ENCODE measurements at regions not wholly inside any gene's neighbourhood (a gene's known extent, or its start where the extent isn't known, plus 50 kb on each side); places are given as distances from the start of the nearest gene placed in this dataset.

DNA sequence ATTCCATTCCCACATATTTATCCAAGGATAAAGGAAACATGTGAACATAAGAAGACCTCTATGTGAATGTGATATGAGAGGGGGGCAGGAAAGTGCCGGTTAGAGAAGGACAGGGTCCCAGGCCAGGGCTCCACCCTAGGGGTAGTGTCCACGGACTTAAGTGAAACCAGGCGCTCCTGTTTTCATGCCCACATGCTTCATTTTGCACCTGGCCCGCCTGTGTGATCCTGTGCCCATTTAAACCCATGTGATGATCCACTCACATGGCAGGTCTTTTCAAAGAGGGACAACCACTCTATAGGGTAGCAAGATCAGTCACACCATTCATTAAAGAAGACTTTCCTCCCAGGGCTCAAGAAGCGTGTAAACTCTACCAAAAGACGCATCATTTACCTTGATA lies 865.3 kb upstream of the GJE1 start:
- no peak for DNase-seq

DNA sequence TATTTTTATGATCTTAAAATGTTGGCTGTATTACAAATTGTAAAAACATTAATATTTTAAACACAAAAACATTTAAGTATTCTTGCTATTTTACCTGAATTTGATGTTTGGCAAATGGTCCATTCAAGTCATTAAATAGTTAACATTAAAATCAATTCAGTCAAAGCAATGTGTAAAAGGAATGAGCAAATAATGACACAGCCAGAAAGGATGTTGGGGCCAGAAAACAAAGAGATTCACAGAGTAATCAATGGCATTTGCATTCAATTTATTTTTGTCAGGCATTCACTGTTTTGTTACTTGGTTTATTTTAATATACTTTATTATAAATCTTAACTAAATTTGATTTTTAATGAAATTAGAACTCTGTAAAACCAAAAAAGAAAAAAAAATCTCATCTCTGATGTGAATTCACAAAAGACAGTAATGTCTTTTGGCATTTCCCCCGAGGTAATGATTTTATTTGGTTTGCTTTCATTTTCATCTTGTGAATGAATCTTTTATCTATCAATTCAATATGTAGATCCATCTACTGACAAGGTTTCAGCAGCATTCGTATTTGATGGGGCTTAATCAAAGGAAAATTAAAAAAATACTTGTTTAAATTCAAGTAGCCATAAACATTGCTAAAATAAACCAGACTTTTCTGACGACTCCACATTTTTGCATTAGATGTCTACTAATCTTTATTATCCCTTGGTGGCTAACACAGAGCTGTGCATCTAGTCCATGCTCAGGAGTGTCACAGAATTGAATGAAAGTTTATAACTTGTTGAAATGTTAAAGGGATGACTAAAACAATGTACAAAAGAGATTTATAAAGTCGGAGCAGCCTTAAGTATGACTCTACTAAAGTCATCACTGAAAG lies 866.7 kb upstream of the GJE1 start:
- DNase-seq, result no peak

DNA sequence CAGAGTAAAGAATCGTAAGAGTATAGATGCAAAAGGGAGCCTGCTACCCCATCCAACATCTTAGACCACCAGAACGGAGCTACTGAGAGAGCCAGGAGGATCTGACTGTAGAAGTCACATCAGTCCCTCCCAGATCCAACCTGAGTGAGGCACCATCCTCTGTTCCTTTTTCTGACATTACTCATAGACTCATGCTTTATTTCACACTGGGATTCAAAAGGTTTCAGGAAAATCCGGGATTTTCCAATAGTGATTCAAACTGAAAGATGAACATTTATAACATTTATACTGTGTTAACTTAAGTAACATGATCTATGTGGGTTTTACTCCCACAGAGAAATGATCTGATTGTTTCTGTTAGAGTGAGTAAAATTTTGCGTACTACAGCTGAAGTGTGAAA lies 868.6 kb upstream of the GJE1 start:
- no peak for DNase-seq

DNA sequence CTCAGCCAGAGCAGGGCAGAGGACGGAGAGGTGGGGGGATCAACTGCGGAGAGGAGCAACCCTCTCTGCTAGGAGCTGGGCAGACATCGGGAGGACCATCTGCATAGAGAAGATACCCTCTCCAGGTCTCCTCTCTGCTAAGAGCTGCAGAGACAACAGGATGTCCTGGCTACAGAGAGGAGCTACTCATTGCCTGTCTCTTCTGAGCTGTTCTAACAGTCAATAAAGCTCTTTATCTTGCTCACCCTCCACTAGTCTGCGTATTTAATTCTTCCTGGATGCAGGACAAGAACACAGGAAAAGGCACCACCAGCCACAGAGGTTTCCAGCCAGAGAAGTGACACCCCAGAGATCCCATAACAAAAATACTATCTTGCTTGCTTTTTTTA lies 871.1 kb upstream of the GJE1 start:
- DNase-seq, result no peak

DNA sequence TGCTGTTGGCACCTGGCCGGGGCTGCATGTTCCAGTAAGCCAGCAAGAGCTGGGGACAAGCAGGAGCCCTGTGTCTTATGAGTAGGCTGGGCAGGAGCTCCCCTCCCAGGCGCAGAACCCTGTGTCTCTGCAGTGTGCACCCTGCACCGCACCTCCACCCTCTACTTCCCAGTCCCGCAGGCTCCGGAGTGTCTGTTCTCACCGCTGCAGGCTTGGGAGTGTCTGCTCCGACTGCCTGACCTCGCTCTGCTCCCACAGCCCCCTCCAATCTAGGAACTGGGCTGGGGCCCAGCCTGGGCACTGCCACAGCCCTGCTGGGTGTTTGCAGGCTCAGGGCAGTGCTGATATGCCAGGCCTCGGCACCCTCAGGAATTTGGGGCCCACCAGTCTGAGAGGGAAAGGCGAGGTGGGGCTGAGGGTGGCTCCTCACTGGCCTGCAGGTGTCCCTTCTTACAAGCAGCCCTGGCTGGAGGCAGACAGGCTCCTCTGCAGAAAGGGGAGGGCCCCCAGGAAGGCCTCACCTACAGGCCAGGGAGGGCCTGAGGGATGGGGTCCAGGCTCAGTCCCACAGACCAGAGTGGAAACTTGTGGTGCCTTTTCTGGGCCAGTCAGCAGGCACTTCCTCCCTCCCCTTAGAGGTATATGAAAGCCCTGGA lies 871.6 kb upstream of the GJE1 start:
- peak; percentile 21 for DNase-seq

DNA sequence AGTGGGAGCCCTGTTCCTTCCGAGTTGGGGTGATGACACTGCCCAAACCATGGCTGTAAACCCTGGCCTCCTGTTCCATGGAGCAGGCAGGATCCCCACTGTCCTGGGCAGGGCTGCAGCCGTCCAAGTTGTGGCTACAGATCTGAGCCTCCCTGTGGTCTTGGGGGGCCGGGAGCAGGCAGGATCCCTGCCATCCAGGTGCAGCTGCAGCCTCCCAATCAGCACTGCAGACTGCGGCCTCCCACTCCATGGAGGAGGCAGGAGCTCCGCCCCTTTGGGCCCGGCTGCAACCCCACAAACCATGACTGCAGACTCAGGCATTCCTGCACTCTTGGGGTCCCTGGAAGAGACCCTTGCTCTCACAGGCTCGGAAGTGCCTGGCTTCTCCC lies 872.1 kb upstream of the GJE1 start:
- DNase-seq, result no peak

DNA sequence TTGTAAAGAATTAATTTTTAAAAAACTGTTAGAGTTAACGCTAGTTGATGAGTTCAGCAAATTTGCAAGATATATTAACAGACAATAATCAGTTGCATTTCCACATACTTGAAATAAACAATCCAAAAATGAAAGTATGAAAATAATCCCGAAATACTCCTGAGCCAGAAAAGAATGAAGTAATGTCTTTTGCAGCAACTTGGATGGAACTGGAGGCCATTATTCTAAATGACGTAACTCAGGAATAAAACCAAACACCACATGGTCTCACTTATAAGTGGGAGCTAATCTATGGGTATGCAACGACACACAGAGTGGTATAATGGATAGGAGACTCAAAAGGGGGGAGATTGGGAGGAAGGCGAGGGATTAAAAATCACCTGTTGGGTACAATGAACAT lies 872.9 kb upstream of the GJE1 start:
- DNase-seq, result no peak

DNA sequence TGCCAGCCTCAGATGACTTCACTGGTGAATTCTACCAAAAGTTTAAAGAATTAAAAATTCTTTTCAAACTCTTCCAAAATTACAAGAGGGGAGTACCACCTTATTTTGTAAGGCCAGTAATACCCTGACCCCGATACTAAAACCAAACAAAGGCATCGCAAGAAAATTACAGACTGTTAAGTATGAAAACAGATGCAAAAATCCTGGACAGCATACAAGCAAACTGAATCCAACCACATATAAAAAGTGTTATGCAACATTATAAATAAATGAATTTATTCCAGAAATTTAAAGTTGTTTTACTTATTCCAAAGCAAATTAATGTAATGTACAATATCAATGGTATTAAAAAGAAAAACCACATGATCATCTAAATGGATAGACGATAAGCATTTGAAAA lies 873.6 kb upstream of the GJE1 start:
- DNase-seq, result no peak

DNA sequence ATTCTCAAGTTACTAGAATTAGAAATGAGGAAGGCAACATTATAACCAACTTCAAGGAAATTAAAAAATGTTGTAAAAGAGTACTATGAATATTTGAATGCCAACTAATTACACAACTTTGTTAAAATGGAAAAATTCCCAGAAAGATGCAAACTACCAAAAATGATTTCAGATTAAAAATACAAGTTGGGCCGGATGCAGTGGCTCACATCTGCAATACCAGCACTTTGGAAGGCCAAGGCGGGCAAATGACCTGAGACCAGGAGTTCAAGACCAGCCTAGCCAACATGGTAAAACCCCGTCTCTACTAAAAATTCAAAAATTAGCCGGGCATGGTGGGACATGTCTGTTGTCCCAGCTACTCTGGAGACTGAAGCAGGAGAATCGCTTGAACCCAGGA lies 874.2 kb upstream of the GJE1 start:
- no peak for DNase-seq

DNA sequence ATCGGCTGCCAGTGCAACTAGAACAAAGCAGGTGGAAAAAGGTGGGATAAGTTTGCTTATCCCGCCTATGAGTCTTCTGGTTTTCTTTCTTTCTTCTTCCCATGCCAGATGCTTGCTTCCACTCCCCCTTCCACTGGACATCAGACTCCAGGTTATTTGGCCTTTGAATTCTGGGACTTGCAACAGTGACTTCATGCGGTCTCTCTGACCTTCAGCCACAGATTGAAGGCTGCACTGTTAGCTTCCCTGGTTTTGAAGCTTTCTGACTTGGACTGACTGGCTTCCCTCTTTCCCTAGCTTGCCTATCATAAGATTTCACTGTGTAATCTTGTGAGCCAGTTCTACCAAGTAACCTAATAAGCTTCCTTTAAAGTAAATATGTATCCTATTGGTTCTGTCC lies 878.4 kb upstream of the GJE1 start:
- no peak for DNase-seq

DNA sequence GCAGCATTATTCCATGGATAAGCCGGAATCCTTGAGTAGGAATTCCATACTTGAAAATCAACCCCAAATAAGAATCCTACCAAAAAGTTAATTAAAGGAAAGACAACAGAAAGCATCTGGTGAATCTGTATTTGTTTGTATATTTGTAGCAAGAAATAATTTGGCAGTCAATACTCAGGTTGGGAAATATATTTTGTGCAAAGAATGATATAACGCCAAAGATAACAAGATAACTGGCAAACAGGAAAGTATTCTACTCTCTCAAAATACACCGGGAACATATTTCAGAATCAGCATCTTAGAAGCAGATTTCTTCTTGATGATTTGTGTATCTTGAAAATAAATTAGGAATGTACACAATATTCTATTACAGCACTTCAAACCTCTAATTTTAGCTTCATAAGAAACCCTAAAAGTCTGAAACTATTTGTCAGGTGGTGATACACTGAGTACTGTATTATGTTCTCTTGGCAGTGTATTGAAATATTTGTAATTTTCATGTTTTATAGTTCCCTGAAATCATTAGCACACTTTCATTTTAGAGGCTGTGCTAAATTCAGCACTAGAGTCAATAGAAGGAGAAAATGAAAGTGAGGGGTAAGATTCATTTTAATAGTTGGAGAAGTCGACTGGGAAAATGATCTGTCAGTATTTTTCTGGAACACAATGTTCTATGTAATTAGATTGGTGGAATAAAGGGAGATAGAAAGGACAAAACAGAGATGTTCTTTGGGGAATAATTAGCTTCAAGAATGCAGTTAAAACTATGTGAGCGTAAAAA lies 879.7 kb upstream of the GJE1 start:
- DNase-seq, result no peak

DNA sequence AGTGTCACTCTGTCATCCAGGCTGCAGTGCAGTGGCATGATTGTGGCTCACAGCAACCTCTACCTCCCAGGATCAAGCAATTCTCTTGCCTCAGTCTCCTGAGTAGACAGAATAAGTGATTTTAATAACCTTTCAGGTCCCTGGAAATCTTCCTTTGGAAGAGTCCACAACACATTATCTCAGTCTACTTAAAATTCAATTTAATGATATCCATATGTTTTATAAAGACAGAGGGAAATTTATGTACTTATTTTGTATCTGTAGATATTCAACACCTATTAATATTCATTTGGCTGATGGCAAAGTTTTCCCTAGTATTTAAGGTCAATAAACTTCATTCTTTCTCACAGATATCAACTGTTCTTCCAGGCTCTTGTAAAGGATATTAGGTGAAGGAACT lies 881.4 kb upstream of the GJE1 start:
- no peak for DNase-seq

DNA sequence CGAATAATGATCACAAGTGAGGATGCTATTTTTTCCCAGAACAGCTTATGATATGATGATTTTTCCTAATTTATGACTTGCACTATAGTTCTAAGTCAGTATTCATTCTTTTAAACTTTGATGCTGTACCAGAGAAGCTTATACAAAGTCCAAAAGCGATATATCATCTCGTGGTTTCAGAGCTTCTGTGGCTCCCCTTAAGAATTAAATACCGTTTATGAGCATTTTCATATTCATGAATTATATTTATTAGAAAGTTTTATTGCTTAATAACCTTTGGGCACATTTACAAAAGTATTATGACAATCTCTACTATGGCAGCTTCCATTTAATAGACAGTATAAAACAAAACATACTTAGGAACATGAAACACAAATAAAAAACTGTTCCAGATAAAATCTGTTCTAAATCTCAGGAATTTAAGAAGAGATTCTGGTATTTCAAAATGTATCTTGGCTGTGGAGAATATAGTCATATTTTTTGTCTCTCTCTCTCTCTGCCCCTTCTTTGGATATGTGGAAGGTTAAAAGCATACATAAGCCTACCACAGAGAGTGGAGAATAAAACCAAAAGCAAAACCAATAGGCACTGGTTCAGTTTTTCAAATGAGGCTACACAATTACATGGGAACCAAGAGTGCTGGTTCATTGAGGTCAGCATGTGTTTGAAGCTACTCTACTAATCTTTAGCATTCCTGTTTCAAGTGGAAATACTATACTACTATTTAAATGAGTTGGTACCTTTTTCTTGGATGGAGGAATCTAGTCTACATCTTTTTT lies 884.5 kb upstream of the GJE1 start:
- no peak for DNase-seq

DNA sequence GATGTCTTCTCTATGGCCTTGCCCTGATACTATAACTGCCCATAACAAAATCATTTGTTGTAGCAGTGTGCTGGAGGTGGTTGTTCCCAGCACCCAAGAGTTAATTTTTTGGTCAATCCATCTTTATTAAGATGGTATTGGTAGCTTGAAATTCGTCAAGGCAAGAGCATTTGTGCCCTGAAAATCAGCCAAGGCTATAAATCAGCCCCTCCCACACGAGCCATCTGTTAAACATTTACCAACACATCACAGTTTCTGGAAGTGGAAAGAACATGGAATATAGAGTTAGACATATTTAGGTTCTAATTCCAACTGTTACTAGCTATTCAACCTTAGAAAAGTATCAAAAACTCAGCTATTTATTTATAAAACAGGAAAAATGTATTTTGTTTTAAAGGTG lies 888.4 kb upstream of the GJE1 start:
- DNase-seq, result peak; percentile 47

DNA sequence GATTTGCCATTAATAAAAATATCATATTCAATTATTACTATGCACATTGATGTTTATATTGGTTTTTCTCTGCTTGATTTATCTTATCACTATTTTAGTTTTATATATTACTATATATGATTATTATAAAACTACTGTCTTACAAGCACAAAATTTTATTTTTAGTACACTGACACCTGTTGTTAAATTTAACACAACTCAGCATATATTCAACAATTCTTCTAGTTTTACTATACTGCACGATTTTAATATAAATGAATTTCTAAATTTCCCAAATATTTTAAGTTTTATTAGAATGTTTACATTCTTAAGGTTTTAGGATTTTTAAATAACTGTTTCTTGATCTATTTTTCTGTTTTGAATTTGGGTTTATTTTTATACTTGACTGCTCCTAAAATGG lies 889.8 kb upstream of the GJE1 start:
- DNase-seq, result no peak

DNA sequence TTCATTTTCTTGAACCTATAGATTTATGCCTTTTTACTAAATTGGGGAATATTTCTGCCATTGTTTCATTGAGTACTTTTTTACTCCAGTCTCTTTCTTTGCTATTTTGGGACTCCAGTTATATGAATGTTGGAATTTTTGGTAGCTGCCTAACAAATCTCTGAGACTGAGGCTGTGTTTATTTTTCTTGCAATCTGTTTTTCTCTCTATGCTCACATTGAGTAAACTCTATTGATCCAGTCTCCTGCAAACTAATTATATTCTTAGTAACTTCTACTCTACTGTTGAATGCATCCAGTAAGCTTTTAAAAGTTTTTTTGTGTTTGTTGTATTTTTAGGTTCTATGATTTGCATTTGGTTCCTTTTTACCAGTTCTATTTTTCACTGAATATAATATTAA lies 903.4 kb upstream of the GJE1 start:
- DNase-seq, result no peak

DNA sequence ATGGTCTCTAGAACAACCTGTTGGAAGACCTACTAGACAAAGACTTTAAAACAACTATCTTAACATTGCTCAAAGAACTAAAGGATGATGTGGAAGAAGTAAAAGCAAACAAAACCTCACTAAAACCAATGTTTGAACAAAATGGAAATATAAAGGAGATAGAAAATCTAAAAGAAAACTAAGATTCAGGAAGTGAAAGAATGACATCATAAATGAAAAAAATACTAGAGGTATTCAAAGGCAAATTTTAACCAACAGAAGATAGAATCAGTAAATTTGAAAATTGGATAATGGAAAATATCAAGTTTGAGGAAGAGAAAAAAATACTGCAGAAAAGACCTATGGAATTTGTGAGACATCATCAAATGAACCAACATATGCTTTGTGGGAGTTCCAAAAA lies 914.1 kb upstream of the GJE1 start:
- DNase-seq, result no peak

DNA sequence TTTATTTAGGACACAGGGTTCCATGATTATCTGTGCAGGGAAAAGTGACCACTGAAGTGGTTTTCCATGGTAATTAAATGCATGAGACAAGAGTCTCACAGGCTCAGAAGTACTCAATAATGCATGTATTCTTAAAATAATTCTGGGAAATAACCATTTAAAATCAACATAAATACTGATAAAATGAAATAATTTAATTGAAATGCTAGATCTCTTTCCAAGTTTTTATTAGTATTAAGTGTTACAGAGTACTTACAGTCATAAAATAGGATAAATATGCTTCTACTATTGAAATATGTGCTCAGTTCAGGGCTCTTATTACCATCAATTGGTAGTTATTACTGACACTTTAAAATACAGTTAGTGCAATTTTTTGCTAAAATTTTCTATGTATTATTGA lies 916.0 kb upstream of the GJE1 start:
- DNase-seq, result no peak

DNA sequence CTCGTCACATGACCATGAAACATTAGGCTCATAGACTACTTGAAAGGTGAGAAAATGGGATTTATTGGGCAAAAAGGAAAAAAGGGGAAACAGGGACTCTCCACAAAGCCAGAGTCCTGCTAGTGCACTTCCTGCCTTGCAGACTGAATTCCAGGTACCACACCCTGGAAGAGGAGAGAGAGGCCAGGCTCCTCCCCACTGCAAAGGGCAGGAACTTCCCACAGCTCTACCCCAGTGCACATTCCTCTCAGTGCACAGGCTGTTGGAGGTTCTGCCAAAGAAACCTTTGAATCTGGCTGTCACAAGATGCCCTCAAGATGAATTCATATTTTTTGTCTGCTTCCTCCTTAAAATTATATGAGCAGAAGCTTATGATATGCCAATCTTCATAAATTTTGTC lies 920.4 kb upstream of the GJE1 start:
- no peak for DNase-seq

DNA sequence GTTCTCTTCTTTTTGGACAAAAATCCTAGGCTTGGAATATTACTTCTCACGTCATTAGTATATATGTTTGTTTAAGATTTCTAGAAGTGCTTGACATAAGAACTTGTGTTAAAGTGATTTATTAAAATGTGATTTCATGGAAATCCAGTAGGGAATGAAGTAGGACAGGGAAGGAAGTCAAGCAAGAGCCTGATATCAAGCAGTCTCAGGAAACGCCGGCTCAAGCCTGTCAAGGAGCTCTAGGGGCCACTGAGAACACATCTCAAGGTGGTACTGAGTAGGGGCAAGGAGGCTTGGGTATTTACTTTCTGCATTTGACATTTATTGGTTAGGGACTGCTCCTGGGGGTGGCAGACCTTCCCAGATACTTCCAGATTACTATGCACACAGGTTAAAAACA lies 920.9 kb upstream of the GJE1 start:
- no peak for DNase-seq

DNA sequence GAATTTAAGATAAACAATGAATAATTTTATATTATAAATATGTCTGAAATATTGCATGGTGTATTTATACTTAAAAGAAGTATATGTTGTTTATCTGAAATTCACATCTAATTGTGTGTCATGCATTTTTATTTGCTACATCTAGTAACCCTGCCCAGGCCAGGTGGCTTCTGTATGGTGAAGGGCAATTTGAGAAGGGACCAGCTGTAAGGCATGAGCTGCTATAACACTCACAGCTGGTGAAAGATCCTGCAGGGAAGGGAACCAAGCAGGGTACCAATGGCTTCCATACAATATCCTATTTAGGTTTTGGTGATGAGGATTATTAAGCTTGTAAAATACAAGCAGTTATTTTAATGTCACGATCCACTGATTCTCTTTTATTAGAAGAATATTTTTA lies 921.8 kb upstream of the GJE1 start:
- no peak for DNase-seq

DNA sequence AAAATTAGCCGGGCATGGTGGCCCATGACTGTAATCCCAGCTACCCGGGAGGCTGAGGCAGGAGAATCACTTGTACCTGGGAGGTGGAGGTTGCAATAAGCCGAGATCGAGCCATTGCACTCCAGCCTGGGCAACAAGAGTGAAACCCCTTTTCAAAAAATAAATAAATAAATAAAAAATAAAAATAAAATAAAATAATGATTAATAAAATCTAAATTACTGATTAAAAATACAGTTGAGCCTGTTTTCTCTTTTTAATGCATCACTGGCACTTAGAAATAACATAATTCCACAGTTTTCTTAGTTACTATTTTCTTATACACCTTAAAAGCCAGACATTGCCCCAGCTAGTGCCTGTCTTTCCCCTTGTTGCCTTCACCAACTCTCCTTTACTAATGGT lies 922.8 kb upstream of the GJE1 start:
- no peak for DNase-seq

DNA sequence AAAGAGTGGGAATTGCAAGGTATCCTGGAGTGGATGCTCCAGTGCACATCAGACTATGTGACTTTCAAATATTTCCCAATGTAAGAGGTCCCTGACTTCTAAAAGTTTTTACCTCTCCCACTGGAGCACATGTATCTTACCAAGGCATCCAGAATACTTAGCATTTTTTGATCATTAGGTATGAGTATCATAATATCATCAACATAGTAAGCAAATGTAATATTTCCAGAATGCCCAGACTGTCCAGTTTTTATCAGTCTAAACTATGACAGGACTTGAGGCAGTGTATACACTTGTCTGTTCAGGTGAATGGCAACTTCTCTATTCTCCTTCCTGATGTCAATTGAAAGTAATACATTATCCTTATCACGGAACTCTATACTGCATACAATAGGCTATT lies 924.6 kb upstream of the GJE1 start:
- DNase-seq, result no peak

All from NCI-H446 treated with DMSO at 0.1 percent for 48 hours (cell line).